Activated CD4-positive, alpha-beta T cell treated with anti-CD3 and anti-CD28 coated beads, Interleukin-2, Interleukin-4, amounts not matched to agents 100 ng/mL and 50 ng/mL, durations not matched to agents 16 hours and 8 hours (primary cell): ENCODE measurements at regions not wholly inside any gene's neighbourhood (a gene's known extent, or its start where the extent isn't known, plus 50 kb on each side); places are given as distances from the start of the nearest gene placed in this dataset.
"Not testable (repeated sequence)": the region's sequence is repeated elsewhere in the genome, so short reads cannot be mapped to it uniquely, and the experiment has no call there.

Experiments
- DNase-seq: peaks from one replicate; pipeline ENCODE4 v3.0.0-alpha.2; 2020; ENCODE audit warnings: low spot score

- no peak for DNase-seq
Measured at GRCh38 chr21:19523061-19523460, 1119.5 kb upstream of the TMPRSS15 start.

DNA sequence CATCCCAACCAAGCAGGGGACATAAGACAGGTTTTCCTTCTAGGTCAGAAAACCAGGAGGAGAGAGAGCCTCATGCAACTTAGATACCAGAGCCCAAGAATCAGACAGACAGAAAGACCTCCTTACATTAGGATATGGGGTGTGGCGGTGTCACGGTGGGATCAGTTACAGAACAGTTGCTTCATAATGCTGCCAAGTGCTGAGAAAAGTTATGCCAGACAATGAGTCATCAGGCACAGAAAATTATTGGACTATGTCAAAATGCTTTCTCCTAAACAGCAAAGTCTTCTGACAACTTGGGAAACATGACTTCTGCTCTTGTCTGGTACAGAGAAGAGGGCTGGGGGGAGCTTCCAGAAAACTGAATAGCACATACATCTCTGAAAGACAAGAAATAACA is 1120.2 kb upstream of the TMPRSS15 start:
- DNase-seq, result no peak

DNA sequence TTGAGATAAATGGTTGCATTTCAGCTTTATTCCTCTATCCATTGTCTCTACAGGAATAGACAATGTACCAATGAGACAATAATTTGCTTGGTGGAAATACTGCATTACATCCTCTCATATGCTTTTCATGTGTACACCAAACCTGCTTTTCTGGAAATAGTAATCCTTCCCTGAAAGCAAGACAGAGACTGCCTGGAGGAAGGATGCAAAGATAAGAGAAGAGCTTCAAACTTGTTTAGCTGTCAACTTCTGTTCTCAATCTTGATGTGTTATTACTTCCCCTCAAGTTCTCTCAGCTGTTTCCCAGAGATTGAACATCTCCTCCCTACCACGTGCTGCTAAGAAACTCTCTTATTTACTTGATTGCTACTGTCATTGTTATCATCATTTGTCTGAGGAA is 1125.4 kb upstream of the TMPRSS15 start:
- DNase-seq, result no peak

GRCh38 chr21:19535356-19535755 is 1131.8 kb upstream of the TMPRSS15 start:
- no peak for DNase-seq

- no peak for DNase-seq
Measured at GRCh38 chr21:19537116-19537515, 1133.5 kb upstream of the TMPRSS15 start.

DNA sequence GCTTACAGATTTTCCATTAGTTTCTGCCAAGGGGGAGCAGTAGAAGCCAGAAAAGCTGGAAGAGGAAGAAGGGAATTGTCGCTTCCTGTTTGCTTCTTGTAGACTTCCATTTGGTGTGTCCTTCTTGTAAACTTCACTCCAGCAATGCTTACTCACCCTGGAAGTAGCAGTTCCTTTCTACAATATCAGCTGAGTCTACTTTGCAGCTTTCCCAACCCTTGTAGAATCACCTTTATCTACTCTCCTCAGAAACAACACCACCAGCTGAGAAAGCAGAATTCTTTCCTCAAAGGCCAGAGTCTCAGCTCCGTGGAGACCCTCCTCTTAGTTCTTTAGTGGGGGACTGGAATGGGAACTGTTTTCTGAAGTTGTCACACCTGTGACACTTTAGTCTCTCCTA is 1136.7 kb upstream of the TMPRSS15 start:
- no peak for DNase-seq

DNA sequence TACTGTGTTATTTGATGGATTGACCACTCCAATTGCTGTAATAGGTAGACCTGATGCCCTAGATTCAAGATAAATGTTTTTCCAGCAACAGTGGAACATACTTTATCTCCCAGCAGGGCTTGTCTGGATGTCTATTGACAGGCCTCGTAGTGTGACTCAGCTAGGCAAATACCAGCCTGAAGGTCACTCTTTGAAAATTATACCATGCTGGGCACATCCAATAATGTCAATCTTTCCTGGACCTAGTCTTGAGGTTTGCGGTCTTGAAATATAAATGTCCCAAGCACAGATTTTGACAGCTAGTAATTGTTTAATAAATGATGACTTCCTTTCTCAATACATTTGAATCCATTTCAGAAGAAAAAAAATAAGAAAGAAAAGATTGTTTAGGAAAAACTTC is 1138.0 kb upstream of the TMPRSS15 start:
- DNase-seq, result no peak

GRCh38 chr21:19544493-19544892 is 1140.9 kb upstream of the TMPRSS15 start:
- not testable (repeated sequence) for DNase-seq

GRCh38 chr21:19547951-19548840 is 1144.6 kb upstream of the TMPRSS15 start:
- no peak for DNase-seq

DNA sequence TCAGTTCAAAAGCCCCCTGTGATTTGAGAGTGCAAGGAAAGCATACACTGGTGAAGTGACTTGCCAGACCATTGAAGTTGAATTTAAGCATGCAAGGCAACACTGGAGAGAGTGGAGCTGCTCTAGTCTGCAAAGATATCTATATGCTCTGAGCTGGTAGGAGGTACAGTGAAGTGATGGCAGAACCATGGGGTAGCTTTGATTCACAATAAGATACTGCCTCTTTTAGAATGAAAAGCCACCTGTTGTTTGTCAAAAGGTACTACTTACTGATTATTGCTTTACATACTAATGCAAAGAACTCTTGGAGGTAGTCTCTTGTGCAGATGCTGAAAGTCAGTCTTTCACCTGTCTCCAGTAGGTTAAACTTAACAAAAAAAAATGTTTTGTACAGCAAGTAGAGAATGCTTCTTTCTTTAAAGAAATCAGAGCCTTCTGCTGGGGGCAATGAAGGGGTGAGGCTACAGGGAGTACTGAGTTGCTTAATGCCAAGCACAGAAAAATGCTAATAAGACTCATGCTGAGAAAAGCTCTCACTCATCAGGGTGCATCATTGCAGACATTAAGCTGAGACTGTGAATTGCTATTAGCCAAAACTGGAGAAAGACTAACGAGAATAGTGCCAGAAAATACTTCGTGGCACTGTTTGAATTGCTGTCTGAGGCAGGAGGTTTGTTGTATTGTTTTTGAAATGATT is 1150.5 kb upstream of the TMPRSS15 start:
- no peak for DNase-seq

DNA sequence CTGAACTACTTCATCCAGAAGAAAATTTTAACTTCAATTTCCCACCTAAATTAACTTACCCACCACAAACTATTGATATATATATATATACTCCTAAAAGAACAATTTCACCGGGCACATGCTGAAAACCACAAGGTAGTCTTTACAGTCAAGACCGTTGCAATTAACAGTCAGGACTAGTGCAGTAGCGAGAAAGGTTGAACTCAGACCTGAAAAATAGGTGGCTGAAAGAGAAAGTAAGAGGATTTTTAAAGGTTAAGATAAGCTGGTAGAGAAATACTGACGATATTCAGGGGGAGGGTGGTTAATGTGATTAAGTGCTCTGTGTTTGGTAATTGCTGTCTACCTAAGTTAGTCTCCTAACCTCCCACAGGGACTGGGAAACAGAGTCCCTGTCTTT is 1153.5 kb upstream of the TMPRSS15 start:
- no peak for DNase-seq

GRCh38 chr21:19557488-19557887 is 1153.9 kb upstream of the TMPRSS15 start:
- DNase-seq, result no peak

- DNase-seq, result no peak
Measured at GRCh38 chr21:19565587-19565986, 1162.0 kb upstream of the TMPRSS15 start.

DNA sequence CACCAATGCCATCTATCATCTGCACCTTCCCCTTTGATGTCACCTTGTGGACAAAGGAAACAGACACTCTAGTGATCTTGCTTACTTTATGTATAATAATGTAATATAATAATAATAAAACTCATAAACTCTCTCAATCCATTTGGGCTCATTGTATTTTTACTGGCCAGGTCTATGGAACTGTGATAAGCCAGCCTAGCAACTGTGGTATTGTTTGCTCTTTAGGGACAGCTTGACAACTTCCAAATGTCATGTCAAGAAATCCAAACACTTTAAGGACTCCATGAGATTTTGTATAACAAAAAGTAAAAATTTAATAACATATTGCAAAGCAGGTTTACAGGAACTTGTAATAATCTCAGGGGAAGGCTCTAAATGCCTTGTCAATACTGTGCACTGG is 1163.4 kb upstream of the TMPRSS15 start:
- no peak for DNase-seq

DNA sequence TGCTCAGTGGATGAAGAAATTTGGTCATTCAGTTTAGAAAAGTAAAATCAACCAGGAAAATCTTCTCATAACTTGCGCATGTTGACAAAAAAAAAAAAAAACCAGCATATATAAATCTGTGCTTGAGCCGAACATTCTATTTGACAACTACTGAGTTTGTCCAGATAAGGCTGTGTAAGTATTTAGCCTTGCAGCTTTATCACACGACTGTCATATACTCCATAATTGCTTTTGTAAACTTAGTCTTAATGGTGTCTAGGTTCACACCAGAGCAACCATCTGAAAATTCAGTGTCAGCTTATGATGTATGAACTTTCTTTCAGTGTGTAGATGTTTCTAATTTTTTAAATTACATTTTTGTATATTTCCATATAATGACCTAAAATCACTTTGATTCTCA is 1173.8 kb upstream of the TMPRSS15 start:
- DNase-seq, result no peak

GRCh38 chr21:19590044-19590443 is 1186.5 kb upstream of the TMPRSS15 start:
- no peak for DNase-seq

GRCh38 chr21:19603011-19603593 is 1199.5 kb upstream of the TMPRSS15 start:
- no peak for DNase-seq

DNA sequence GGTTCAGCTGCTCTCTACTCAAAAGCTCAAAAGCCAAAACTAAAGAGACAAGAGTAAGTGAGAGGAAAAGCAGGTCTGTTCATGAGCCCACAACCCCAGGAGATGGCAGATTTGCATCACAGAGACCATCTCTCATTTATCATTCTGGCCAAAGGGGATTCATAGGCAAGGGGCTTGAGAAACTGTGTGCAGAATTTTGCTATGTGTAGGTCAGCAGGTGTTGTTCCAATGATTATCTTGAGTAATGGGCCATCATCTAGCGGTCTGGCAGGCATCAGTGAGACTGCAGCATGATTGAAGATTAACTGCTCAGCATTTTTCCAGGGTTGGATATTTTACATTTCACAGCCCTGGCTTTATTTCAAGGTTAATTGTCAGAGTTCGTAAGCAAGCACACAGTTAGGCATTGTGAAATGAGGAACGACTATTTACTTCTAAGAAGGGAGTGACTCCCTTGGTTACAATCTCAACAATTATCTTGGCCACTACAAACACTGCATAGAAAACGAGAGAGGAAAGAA is 1204.6 kb upstream of the TMPRSS15 start:
- no peak for DNase-seq

- DNase-seq, result no peak
Measured at GRCh38 chr21:19609611-19610010, 1206.0 kb upstream of the TMPRSS15 start.

- DNase-seq, result no peak
Measured at GRCh38 chr21:19621837-19622496, 1218.4 kb upstream of the TMPRSS15 start.

- no peak for DNase-seq
Measured at GRCh38 chr21:19640964-19641363, 1237.4 kb upstream of the TMPRSS15 start.

DNA sequence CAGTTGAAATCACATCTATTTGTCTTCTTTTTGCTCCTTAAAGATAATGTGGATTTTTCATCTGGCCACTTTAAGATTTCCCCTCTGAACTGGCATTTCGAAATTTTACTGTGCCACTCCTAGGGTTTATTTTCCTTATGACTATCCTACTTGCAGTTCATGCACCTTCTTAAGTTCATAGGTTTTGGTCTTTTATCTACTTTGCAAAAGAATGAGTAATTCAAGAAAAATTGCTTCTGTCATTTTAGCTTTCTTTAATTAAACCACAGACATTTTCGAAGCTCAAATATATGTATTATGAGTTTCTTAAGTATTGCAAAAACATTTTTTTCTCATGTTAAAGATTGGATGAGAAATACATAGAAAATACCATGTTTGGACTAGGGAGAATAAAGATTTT is 1244.8 kb upstream of the TMPRSS15 start:
- DNase-seq, result no peak
